Fibroblast of skin of right biceps (primary cell): ENCODE measurements at regions not wholly inside any gene's neighbourhood (a gene's known extent, or its start where the extent isn't known, plus 50 kb on each side); places are given as distances from the start of the nearest gene placed in this dataset.
"Not testable (repeated sequence)": the region's sequence is repeated elsewhere in the genome, so short reads cannot be mapped to it uniquely, and the experiment has no call there.

ENCODE experiments used
- DNase-seq: peaks from one replicate; pipeline ENCODE4 v3.0.0-alpha.2; 2013

GRCh38 chr7:156545979-156546378, 94.6 kb upstream of the RNF32 start:
- DNase-seq, result no peak

GRCh38 chr7:156544919-156545715, 95.5 kb upstream of the RNF32 start:
- no peak for DNase-seq

- no peak for DNase-seq
Observed at GRCh38 chr7:156543699-156544598, 96.6 kb upstream of the RNF32 start.

GRCh38 chr7:156540619-156541165, 99.9 kb upstream of the RNF32 start:
- no peak for DNase-seq

GRCh38 chr7:156539999-156540398, 100.6 kb upstream of the RNF32 start:
- no peak for DNase-seq

- no peak for DNase-seq
Observed at GRCh38 chr7:156537006-156537405, 103.6 kb upstream of the RNF32 start.

- no peak for DNase-seq
Observed at GRCh38 chr7:156534925-156535324, 105.6 kb upstream of the RNF32 start.

- no peak for DNase-seq
Observed at GRCh38 chr7:156533964-156534363, 106.6 kb upstream of the RNF32 start.

GRCh38 chr7:156533420-156533819, 107.2 kb upstream of the RNF32 start:
- no peak for DNase-seq

- DNase-seq, result no peak
Observed at GRCh38 chr7:156532016-156532602, 108.5 kb upstream of the RNF32 start.

- no peak for DNase-seq
Observed at GRCh38 chr7:156529956-156530355, 110.6 kb upstream of the RNF32 start.

- DNase-seq, result no peak
Observed at GRCh38 chr7:156527458-156527890, 113.1 kb upstream of the RNF32 start.

- no peak for DNase-seq
Observed at GRCh38 chr7:156524818-156525597, 115.6 kb upstream of the RNF32 start.

GRCh38 chr7:156523447-156524048, 117.0 kb upstream of the RNF32 start:
- DNase-seq, result no peak

GRCh38 chr7:156522801-156523200, 117.8 kb upstream of the RNF32 start:
- DNase-seq, result no peak

GRCh38 chr7:156519070-156519469, 121.5 kb upstream of the RNF32 start:
- no peak for DNase-seq

GRCh38 chr7:156518466-156518865, 122.1 kb upstream of the RNF32 start:
- no peak for DNase-seq

- DNase-seq, result not testable (repeated sequence)
Observed at GRCh38 chr7:156517858-156518257, 122.7 kb upstream of the RNF32 start.

- DNase-seq, result no peak
Observed at GRCh38 chr7:156516791-156517378, 123.7 kb upstream of the RNF32 start.

GRCh38 chr7:156515911-156516790, 124.4 kb upstream of the RNF32 start:
- DNase-seq, result no peak

GRCh38 chr7:156514851-156515250, 125.7 kb upstream of the RNF32 start:
- DNase-seq, result no peak
